Astrocyte of the cerebellum (primary cell): ENCODE measurements at regions not wholly inside any gene's neighbourhood (a gene's known extent, or its start where the extent isn't known, plus 50 kb on each side); places are given as distances from the start of the nearest gene placed in this dataset.
"Not testable (repeated sequence)": the region's sequence is repeated elsewhere in the genome, so short reads cannot be mapped to it uniquely, and the experiment has no call there.

Experiments
- DNase-seq: peaks from one replicate; pipeline ENCODE4 v3.0.0-alpha.2; 2011; ENCODE audit warnings: low read depth
- H3K4me3 ChIP-seq: 2 replicates; pipeline ENCODE4 v1.5.1; 2011; ENCODE audit warnings: mild to moderate bottlenecking, low read depth, low read length, moderate library complexity
- CTCF ChIP-seq: IDR thresholded peaks from 2 replicates; pipeline ENCODE4 v1.5.1; 2012; ENCODE audit warnings: low read length, low read depth, moderate library complexity, mild to moderate bottlenecking; ENCODE audit errors: missing control alignments
- in situ Hi-C: cut with HindIII; loops from 2 replicates; pipeline ENCODE4 v1.10.0; 2017; ENCODE audit warnings: low sequenced_read_pairs

GRCh38 chr14:51369814-51370213 lies 129.8 kb downstream of the TMX1 start:
- in situ Hi-C loops: no loop called here
- no peak for TF ChIP-seq CTCF
- H3K4me3 ChIP-seq: no peak overlapping the region
- DNase-seq: no peak

GRCh38 chr14:51370758-51371386 lies 130.8 kb downstream of the TMX1 start:
- in situ Hi-C loops: no loop called here
- H3K4me3 ChIP-seq: no peak overlapping the region
- TF ChIP-seq CTCF: no peak
- no peak for DNase-seq

- H3K4me3 ChIP-seq, DNase-seq, in situ Hi-C loops: not testable (repeated sequence)
Observed at GRCh38 chr14:51377186-51377585, 137.1 kb downstream of the TMX1 start.

GRCh38 chr14:51382506-51382905 lies 142.5 kb downstream of the TMX1 start:
- no peak overlapping the region for H3K4me3 ChIP-seq
- TF ChIP-seq CTCF: no peak
- in situ Hi-C loops: no loop called here
- no peak for DNase-seq

- no peak overlapping the region for H3K4me3 ChIP-seq
- in situ Hi-C loops: no loop called here
- no peak for TF ChIP-seq CTCF
- DNase-seq: no peak
Observed at GRCh38 chr14:51386411-51386810, 146.4 kb downstream of the TMX1 start.

GRCh38 chr14:51386983-51387735 lies 147.1 kb downstream of the TMX1 start:
- no peak for DNase-seq
- no peak overlapping the region for H3K4me3 ChIP-seq
- in situ Hi-C loops: no loop called here
- no peak for TF ChIP-seq CTCF

GRCh38 chr14:51392416-51392815 lies 152.4 kb downstream of the TMX1 start:
- TF ChIP-seq CTCF: no peak
- in situ Hi-C loops: no loop called here
- DNase-seq: no peak
- H3K4me3 ChIP-seq: no peak overlapping the region
